ENCODE measurements at regions not wholly inside any gene's neighbourhood (a gene's known extent, or its start where the extent isn't known, plus 50 kb on each side); places are given as distances from the start of the nearest gene placed in this dataset.
A peak's percentile ranks its signal among the peaks of the same experiment; 100 is the strongest.
"Not testable (repeated sequence)": the region's sequence is repeated elsewhere in the genome, so short reads cannot be mapped to it uniquely, and the experiment has no call there.

DNA sequence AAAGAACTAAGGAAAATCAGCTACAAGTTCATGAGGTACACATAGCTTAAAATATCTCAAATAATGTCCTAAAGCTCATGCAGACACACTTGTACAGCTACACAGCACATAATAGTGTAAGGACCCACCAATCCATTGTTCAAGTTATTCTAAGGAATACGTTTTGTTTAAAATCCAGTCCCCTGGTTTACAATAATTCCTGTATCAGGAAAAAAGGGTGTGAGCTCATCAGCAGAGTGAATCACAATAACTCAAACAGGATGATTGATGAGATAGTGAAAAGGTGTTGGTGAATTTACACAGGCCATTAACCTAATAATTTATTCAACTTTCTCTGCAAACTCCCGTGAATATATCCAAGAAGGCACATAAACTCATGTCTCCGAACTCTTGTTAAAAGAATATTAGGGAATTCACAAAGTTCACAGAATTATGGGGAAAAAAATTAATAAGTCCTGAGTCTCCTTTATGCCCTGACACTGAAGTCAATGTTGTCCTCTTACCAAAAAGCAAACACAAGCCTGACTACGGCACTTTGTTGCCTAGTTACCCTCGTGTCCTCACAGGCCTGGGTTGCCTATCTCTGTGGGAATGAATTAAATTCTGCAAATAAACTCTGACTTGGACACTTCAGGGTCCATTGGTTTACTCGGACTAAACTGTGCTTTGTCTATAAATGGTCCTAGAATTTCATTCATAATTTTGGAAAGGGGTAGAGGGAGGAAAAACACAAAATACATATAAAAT, 142.8 kb upstream of the PDE4D start:
- DNase-seq = no peak

DNA sequence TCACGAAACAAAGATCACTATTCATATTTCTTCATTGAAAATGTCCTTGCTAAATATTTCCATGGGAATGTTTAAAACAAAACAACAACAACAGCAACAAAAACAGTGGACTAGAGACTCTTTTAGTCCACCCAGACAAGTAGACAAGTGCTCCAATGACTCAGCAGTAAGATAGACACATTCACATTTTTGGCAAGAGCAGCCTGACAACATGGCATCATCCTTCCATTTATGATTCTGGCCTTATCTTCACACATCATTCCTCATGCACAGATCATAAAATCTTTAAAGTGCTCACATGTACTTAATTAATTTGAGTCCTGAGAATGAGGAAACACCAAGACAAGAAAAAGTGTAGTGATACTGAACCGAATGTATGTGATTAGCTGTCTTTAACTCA, 132.6 kb upstream of the PDE4D start:
- DNase-seq = no peak

- no peak for DNase-seq
Observed at GRCh38 chr5:60024104-60024503, 130.6 kb upstream of the PDE4D start.

GRCh38 chr5:60023255-60023654, 129.7 kb upstream of the PDE4D start:
- no peak for DNase-seq

GRCh38 chr5:60020457-60020856, 126.9 kb upstream of the PDE4D start:
- no peak for DNase-seq

DNA sequence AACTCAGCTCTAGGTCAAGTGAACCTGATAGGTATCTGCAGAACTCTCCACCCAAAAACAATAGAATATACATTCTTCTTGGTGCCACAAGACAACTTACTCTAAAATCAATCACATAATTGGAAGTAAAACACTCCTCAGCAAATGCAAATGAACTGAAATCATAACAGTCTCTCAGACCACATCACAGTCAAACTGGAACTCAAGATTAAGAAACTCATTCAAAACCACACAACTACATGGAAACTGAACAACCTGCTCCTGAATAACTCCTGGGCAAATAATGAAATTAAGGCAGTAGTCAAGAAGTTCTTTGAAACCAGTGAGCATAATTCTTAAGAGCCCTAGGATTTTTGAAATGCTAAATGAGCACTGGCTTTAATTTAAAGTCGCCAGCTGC, 125.4 kb upstream of the PDE4D start:
- not testable (repeated sequence) for DNase-seq

GRCh38 chr5:60018091-60018490, 124.6 kb upstream of the PDE4D start:
- no peak for DNase-seq

- DNase-seq = no peak
Observed at GRCh38 chr5:60014331-60014730, 120.8 kb upstream of the PDE4D start.

DNA sequence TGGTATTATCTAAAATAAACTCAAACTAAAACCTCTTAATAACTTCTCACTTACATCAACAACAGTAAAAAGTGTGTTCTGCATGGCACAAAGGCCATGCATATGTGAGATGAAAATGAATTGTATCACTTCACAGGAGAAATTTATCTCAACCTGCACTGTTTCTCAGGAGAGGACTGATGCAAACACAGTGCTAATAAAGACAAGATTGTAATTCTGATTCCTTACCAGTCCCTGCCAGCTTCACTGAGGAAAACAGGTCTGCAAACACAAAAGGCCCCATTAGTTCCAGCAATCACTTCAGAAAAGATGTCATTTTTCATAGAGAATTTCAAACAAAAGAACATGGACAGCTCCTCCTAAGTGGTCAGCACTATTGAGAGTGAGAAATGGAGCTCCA, 117.3 kb upstream of the PDE4D start:
- no peak for DNase-seq

- DNase-seq = no peak
Observed at GRCh38 chr5:60010328-60010727, 116.8 kb upstream of the PDE4D start.

GRCh38 chr5:60007729-60008128, 114.2 kb upstream of the PDE4D start:
- DNase-seq = no peak

- DNase-seq = no peak
Observed at GRCh38 chr5:59999056-59999455, 105.5 kb upstream of the PDE4D start.

- no peak for DNase-seq
Observed at GRCh38 chr5:59992206-59992605, 98.7 kb upstream of the PDE4D start.

- DNase-seq = peak; percentile 32
Observed at GRCh38 chr5:59988396-59988795, 94.9 kb upstream of the PDE4D start.

DNA sequence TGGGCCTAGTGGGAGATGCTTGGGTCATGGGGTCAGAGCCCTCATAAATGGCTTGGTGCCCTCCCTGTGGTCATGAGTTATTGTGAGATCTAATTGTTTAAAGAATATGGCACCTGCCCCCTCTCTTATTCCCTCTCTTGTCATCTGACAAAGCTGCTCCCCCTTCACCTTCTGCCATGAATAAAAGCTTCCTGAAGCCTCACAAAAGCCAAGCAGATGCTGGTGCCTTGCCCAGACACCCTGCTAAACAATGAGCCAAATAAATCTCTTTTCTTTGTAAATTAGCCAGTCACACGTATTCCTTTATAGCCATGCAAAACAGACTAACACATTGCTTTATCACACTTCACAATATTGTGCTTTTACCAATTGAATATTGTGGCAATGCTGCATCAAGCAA, 82.8 kb upstream of the PDE4D start:
- DNase-seq = no peak

- no peak for DNase-seq
Observed at GRCh38 chr5:59972043-59972442, 78.5 kb upstream of the PDE4D start.

DNA sequence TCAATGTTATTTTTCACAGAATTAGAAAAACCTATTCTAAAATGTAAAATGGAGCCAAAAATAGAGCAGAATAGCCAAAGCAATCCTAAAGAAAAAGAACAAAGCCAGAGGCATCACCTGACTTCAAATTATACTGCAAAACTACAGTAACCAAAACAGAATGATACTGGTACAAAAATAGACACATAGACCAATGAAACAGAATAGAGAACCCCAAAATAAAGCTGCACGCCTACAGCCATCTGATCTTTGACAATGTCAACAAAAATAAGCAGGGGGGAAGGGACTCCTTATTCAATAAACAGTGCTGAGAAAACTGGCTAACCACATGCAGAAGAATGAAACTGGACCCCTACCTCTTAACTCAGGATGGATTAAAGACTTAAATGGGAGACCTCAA, 65.8 kb upstream of the PDE4D start:
- no peak for DNase-seq

GRCh38 chr5:59956130-59956783, 62.7 kb upstream of the PDE4D start:
- DNase-seq = no peak

- no peak for DNase-seq
Observed at GRCh38 chr5:59955241-59955640, 61.7 kb upstream of the PDE4D start.

GRCh38 chr5:59943452-59944113, 50.1 kb upstream of the PDE4D start:
- DNase-seq = no peak
